Neural cell (in vitro differentiated cells): ENCODE measurements at regions not wholly inside any gene's neighbourhood (a gene's known extent, or its start where the extent isn't known, plus 50 kb on each side); places are given as distances from the start of the nearest gene placed in this dataset.

Source experiments
- H2AFZ ChIP-seq: fragments of 200-600, 300-800 bp; sonication (generic), shearing (Covaris generic); 2 replicates; pipeline ENCODE4 v1.6.0; 2014; ENCODE audit warnings: low read depth, mild to moderate bottlenecking, antibody characterized with exemption, low read length, moderate library complexity
- H3F3A ChIP-seq: fragments of 200-600 bp; shearing (Covaris generic); 2 replicates; pipeline ENCODE4 v1.6.1; 2016; ENCODE audit warnings: mild to moderate bottlenecking, moderate library complexity, mixed read lengths, antibody characterized with exemption, low read length; ENCODE audit not compliant: insufficient read depth, poor library complexity, severe bottlenecking
- H3K27ac ChIP-seq: fragments of 200-600, 300-800 bp; sonication (generic), shearing (Covaris generic); 2 replicates; pipeline ENCODE4 v1.5.1; 2014; ENCODE audit warnings: mild to moderate bottlenecking, low read length, moderate library complexity
- H3K27me3 ChIP-seq: fragments of 300-800, 200-600 bp; sonication (generic), shearing (Covaris generic); 2 replicates; pipeline ENCODE4 v1.6.0; 2014; ENCODE audit warnings: mild to moderate bottlenecking, low read depth, low read length, moderate library complexity; ENCODE audit not compliant: insufficient read depth
- H3K36me3 ChIP-seq: fragments of 300-800, 200-600 bp; sonication (generic), shearing (Covaris generic); 2 replicates; pipeline ENCODE4 v1.5.1; 2014; ENCODE audit warnings: mild to moderate bottlenecking, antibody characterized with exemption, low read length, moderate library complexity; ENCODE audit not compliant: insufficient read depth
- H3K4me2 ChIP-seq: fragments of 300-800, 200-600 bp; sonication (generic), shearing (Covaris generic); 2 replicates; pipeline ENCODE4 v1.6.0; 2014; ENCODE audit warnings: mild to moderate bottlenecking, low read length
- H3K4me3 ChIP-seq: fragments of 300-800, 200-600 bp; sonication (generic), shearing (Covaris generic); 2 replicates; pipeline ENCODE4 v1.5.1; 2014; ENCODE audit warnings: mild to moderate bottlenecking, low read length, moderate library complexity
- H3K79me2 ChIP-seq: fragments of 200-600 bp; shearing (Covaris generic); replicated peaks from 2 replicates; pipeline ENCODE4 v1.6.0; 2014; ENCODE audit warnings: mild to moderate bottlenecking, low read length, moderate library complexity; ENCODE audit not compliant: insufficient read depth
- H3K9ac ChIP-seq: fragments of 300-800, 200-600 bp; sonication (generic), shearing (Covaris generic); 2 replicates; pipeline ENCODE4 v1.6.1; 2016; ENCODE audit warnings: mild to moderate bottlenecking, low read length, mixed read lengths
- H3K9me2 ChIP-seq: fragments of 200-600 bp; shearing (Covaris generic); 2 replicates; pipeline ENCODE4 v1.6.1; 2016; ENCODE audit warnings: mild to moderate bottlenecking, low read length, mixed read lengths; ENCODE audit not compliant: insufficient read depth
- H3K9me3 ChIP-seq: fragments of 200-600, 300-800 bp; sonication (generic), shearing (Covaris generic); 2 replicates; pipeline ENCODE4 v1.6.1; 2016; ENCODE audit warnings: mild to moderate bottlenecking, mixed run types, low read length, moderate library complexity, mixed read lengths
- H4K20me1 ChIP-seq: fragments of 200-600 bp; shearing (Covaris generic); 2 replicates; pipeline ENCODE4 v1.6.1; 2016; ENCODE audit warnings: mild to moderate bottlenecking, mixed run types; ENCODE audit not compliant: insufficient read depth
- CTCF ChIP-seq: fragments of 450-650 bp; IDR thresholded peaks from 2 replicates; pipeline ENCODE4 v1.5.1; 2014; ENCODE audit warnings: antibody characterized with exemption, mild to moderate bottlenecking, moderate library complexity; ENCODE audit not compliant: poor library complexity, severe bottlenecking
- EP300 ChIP-seq: fragments of 450-650 bp; conservative IDR thresholded peaks from 2 replicates; pipeline ENCODE4 v1.6.1; 2014; ENCODE audit warnings: antibody characterized with exemption, mild to moderate bottlenecking, moderate library complexity; ENCODE audit not compliant: poor library complexity, severe bottlenecking
- EZH2 ChIP-seq: fragments of 200-600, 300-800 bp; shearing (Covaris generic), sonication (generic); IDR thresholded peaks from 2 replicates; pipeline ENCODE4 v1.6.1; 2014; ENCODE audit warnings: antibody characterized with exemption, low read length, borderline replicate concordance, mild to moderate bottlenecking; ENCODE audit not compliant: insufficient read depth, poor library complexity, severe bottlenecking
- MXI1 ChIP-seq: fragments of 450-650 bp; conservative IDR thresholded peaks from 2 replicates; pipeline ENCODE4 v1.6.1; 2014; ENCODE audit warnings: antibody characterized with exemption, mild to moderate bottlenecking; ENCODE audit not compliant: poor library complexity, severe bottlenecking
- POLR2AphosphoS5 ChIP-seq: IDR thresholded peaks from 2 replicates; pipeline ENCODE4 v1.6.1; 2012
- RAD21 ChIP-seq: fragments of 450-650 bp; conservative IDR thresholded peaks from 2 replicates; pipeline ENCODE4 v1.6.1; 2014; ENCODE audit warnings: antibody characterized with exemption, mild to moderate bottlenecking, moderate library complexity
- REST ChIP-seq: IDR thresholded peaks from 2 replicates; pipeline ENCODE4 v1.6.1; 2012; ENCODE audit warnings: borderline replicate concordance
- SMC3 ChIP-seq: fragments of 450-650 bp; conservative IDR thresholded peaks from 2 replicates; pipeline ENCODE4 v1.6.1; 2014; ENCODE audit warnings: antibody characterized with exemption, mild to moderate bottlenecking, moderate library complexity; ENCODE audit not compliant: poor library complexity
- TAF1 ChIP-seq: IDR thresholded peaks from 2 replicates; pipeline ENCODE4 v1.6.1; 2012; ENCODE audit warnings: low read depth

GRCh38 chr4:106707776-106708463 lies 328.2 kb downstream of the DKK2 start:
- no peak overlapping the region for H3K27ac ChIP-seq
- no peaks in the 10 kb centered on the region for H3F3A ChIP-seq
- no peaks in the 10 kb centered on the region for H3K27me3 ChIP-seq
- H3K4me2 ChIP-seq, result no peak overlapping the region
- H4K20me1 ChIP-seq, result no peaks in the 10 kb centered on the region
- H3K9me3 ChIP-seq, result no peaks in the 10 kb centered on the region
- no peak overlapping the region for H2AFZ ChIP-seq
- H3K4me3 ChIP-seq, result no peak overlapping the region
- H3K79me2 ChIP-seq, result no peaks in the 10 kb centered on the region
- H3K9ac ChIP-seq, result no peak overlapping the region
- TF ChIP-seq TAF1 (no peak), EZH2 (no peak), EP300 (no peak), RAD21 (no peak), MXI1 (no peak), CTCF (no peak)
- no peaks in the 10 kb centered on the region for H3K36me3 ChIP-seq
- no peaks in the 10 kb centered on the region for H3K9me2 ChIP-seq

GRCh38 chr4:106704253-106704870 lies 331.8 kb downstream of the DKK2 start:
- TF ChIP-seq EP300, result no peak
- TF ChIP-seq CTCF, result no peak
- no peak for TF ChIP-seq EZH2
- no peak for TF ChIP-seq MXI1
- no peak for TF ChIP-seq TAF1
- no peak for TF ChIP-seq POLR2AphosphoS5
- no peak for TF ChIP-seq SMC3
- TF ChIP-seq RAD21, result no peak
- TF ChIP-seq REST, result no peak
- Histone ChIP-seq H3K4me3 (no peak overlapping the region), H2AFZ (no peak overlapping the region), H4K20me1 (no peaks in the 10 kb centered on the region), H3K27ac (no peak overlapping the region), H3K9me3 (no peaks in the 10 kb centered on the region), H3K79me2 (no peaks in the 10 kb centered on the region), H3K36me3 (no peaks in the 10 kb centered on the region), H3K4me2 (no peak overlapping the region), H3F3A (no peaks in the 10 kb centered on the region), H3K9me2 (no peaks in the 10 kb centered on the region), H3K9ac (no peak overlapping the region), H3K27me3 (no peaks in the 10 kb centered on the region)
